Spleen (tissue), 7 donors: ENCODE measurements at regions not wholly inside any gene's neighbourhood (a gene's known extent, or its start where the extent isn't known, plus 50 kb on each side); places are given as distances from the start of the nearest gene placed in this dataset.

Experiments
- CTCF ChIP-seq, 11 experiments: fragments of 200-600 bp in 7 of 11; fragments of 450-650 bp in 4 of 11; sonication (generic) in 4 of 11; IDR thresholded peaks in 8 of 11; conservative IDR thresholded peaks in 3 of 11; 1 replicate in 7 of 11; 2 replicates in 4 of 11; pipeline versions ENCODE4 v1.4.0 to v1.8.0; 2016 to 2021; ENCODE audit warnings: antibody characterized with exemption in 11 of 11, inconsistent platforms in 4 of 11, mild to moderate bottlenecking in 1 of 11
- POLR2A ChIP-seq, 3 donors: fragments of 450-650 bp; IDR thresholded peaks; one replicate each; pipeline ENCODE4 v1.5.1; 2017; ENCODE audit warnings: antibody characterized with exemption in 3 of 3, mild to moderate bottlenecking in 1 of 3
- donor health status: DM: no; HTN: no; CAD: no; lungs with moderate emphysema.
- donor health status: DM: no; HTN: no; CAD: no.
- donor health status: DM: no; HTN: no; CAD: no.

GRCh38 chr10:83880252-83880791 is 259.0 kb upstream of the GHITM start:
- TF ChIP-seq CTCF (IDR thresholded peaks at IDR 0.05 in 8 of 11, conservative IDR thresholded peaks at IDR 0.05 in 3 of 11) (no peak), POLR2A (IDR thresholded peaks at IDR 0.05) (no peak)
